ENCODE measurements at regions not wholly inside any gene's neighbourhood (a gene's known extent, or its start where the extent isn't known, plus 50 kb on each side); places are given as distances from the start of the nearest gene placed in this dataset.

GRCh38 chr4:164012396-164013027, 518.0 kb downstream of the TMA16 start:
- no peak for TF ChIP-seq POLR2A (IDR thresholded peaks at IDR 0.05; ENCODE audit: low read length)
- no peak for TF ChIP-seq GATA1 (IDR thresholded peaks at IDR 0.05; ENCODE audit: low read depth, low read length)

All from erythroblast (primary cell).